ENCODE measurements at regions not wholly inside any gene's neighbourhood (a gene's known extent, or its start where the extent isn't known, plus 50 kb on each side); places are given as distances from the start of the nearest gene placed in this dataset.

DNA sequence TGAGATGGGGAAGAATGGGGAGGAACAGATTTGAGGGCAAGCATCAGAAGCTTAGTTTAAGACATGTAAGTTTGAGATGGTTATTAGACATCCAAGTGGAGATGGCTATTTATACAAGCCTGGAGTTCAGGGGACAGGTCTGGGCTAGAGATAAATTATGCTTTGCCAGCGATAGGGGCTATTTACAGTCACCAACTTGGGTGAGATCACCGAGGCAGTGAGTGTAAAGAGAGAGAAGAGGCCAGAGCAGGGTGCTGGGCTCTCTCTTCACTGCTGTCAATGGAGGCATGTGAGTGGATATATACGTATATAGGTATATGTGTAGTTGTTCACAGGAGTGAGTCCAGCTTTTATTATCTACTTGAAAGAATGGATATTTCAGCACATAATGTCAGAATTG is 81.0 kb downstream of the QPCT start:
- Histone ChIP-seq H3K27ac (no peak overlapping the region), H3K4me3 (no peak overlapping the region)
- no peak for DNase-seq (ENCODE audit: low spot score)
- TF ChIP-seq, protein P1, sequence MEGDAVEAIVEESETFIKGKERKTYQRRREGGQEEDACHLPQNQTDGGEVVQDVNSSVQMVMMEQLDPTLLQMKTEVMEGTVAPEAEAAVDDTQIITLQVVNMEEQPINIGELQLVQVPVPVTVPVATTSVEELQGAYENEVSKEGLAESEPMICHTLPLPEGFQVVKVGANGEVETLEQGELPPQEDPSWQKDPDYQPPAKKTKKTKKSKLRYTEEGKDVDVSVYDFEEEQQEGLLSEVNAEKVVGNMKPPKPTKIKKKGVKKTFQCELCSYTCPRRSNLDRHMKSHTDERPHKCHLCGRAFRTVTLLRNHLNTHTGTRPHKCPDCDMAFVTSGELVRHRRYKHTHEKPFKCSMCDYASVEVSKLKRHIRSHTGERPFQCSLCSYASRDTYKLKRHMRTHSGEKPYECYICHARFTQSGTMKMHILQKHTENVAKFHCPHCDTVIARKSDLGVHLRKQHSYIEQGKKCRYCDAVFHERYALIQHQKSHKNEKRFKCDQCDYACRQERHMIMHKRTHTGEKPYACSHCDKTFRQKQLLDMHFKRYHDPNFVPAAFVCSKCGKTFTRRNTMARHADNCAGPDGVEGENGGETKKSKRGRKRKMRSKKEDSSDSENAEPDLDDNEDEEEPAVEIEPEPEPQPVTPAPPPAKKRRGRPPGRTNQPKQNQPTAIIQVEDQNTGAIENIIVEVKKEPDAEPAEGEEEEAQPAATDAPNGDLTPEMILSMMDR (IDR thresholded peaks at IDR 0.05): no peak

DNA sequence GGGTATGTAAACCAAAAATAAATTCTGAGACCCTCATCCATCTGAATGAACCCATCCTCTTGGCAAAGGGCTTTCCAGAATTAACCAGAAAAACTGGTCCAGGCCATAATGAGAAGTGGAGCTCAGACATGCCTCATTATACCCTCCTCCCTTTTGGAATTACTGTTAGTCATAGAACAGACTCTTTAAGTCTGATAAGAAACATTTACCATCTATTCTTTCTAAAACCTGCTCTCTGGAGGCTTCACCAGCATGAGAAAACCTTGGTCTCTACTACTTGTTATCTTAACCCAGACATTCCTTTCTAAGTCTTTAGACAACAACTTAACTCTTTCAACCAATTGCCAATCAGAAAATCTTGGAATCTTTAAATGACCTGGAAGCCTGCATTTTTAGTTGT is 82.8 kb downstream of the QPCT start:
- H3K4me3 ChIP-seq: no peak overlapping the region
- TF ChIP-seq, protein P1 (IDR thresholded peaks at IDR 0.05): no peak

DNA sequence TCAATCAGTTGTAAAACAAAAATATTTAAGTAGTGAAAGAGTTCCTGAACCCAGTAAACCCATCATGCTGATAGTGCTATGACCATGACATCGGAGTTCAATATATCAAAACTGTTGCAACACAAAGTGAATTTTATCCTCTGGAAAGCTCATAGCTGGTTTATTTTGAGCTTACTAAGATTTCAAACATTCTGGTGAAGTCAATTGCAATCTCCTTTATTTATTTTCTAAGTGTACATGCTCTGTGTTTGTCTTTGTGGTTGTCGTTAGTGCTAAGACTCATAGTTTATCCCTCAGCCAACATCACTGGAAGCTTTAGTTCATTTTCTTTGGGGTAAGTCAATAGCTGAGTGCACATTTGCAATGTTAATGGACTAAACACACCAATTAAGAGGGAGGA is 91.9 kb downstream of the QPCT start:
- TF ChIP-seq, protein P1 (IDR thresholded peaks at IDR 0.05): no peak

More for the DNA sequence above, 82.8 kb downstream of the QPCT start:
- H3K27ac ChIP-seq: no peak overlapping the region
- DNase-seq (ENCODE audit: low spot score): no peak

DNA sequence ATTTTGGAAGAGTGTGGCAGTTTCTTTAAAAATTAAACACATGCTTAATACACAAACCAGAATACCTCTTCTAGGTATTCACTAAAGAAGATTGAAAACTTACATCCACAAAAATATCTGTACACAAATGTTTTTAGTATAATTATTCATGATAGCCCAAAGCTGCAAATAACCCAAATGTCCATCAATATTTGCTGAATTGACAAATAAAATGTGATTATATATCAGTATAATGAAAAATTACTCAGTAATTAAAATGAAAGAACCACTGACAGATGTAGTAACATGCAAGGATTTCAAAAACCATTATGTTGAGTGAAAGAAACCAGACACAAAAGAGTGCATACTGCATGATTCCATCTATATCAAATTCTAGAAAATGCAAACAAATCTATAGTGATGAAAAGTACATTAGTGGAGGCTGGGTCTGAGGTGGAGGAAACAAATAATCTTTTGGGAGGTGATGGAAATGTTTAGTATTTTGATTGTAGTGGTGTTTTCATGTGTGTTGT is 94.8 kb downstream of the QPCT start:
- TF ChIP-seq, protein P1 (IDR thresholded peaks at IDR 0.05): no peak
- no peak for DNase-seq (ENCODE audit: low spot score)
- H3K27ac ChIP-seq: no peak overlapping the region
- no peak overlapping the region for H3K4me3 ChIP-seq

More for the DNA sequence above, 91.9 kb downstream of the QPCT start:
- Histone ChIP-seq H3K27ac (no peak overlapping the region), H3K4me3 (no peak overlapping the region)
- no peak for DNase-seq (ENCODE audit: low spot score)

DNA sequence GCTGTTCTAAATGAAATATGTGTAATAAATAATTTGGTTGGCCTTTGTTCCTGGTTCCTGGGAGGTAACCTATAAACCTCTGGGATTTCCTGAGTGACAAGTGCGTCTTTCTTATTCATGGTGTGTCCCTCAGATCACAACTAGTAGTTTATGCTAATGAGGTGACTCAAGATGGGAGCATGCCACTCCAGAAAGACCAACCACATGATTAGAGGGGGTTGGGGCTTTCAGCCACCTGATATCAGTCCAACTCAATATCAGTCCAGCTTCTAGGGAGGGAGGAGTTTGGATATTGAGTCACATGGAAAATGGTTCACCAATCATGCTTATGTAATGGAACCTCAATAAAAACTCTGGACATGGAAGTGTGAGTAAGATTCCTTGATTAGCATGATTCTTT is 96.6 kb downstream of the QPCT start:
- TF ChIP-seq, protein P1 (IDR thresholded peaks at IDR 0.05): no peak
- DNase-seq (ENCODE audit: low spot score): no peak
- Histone ChIP-seq H3K27ac (no peak overlapping the region), H3K4me3 (no peak overlapping the region)

DNA sequence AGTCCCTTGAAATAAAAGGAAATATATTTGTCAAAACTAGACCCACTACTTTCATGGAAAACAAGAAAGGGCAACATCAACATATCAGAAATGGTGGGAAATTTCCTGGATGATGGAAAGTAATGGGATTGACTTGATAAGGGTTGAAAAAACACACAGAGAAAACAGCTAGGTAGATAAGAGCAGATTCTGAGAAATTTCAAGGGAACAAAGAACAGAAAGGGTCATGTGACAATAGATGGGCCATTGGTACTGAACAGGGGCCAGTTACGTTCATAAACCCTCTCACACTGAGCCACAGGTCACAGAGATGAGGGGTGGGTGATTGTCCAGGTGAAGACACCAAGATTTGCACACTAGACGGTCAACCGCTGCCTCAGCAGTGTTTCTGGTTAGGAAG is 98.7 kb downstream of the QPCT start:
- TF ChIP-seq, protein P1 (IDR thresholded peaks at IDR 0.05): no peak
- H3K27ac ChIP-seq: no peak overlapping the region
- no peak for DNase-seq (ENCODE audit: low spot score)
- no peak overlapping the region for H3K4me3 ChIP-seq

DNA sequence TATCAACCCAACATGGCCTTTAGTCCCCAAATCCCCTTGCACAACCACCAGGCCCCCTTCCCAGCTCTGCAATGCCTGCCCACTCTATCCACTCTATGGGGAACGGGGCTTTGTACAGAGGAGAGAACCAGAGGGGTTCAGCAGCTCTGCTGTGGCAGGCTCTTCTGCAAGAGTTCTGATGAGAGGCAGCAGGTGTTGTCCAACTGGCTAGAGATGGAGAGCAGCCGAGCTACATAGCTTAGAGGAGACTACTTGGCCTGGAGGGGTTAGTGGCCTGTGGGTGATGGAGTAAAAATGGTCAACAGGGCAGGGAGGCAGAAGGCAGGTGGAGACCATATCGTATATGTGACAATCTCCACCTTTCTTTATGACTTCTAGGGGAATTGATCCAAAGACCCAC is 103.0 kb downstream of the QPCT start:
- TF ChIP-seq, protein P1 (IDR thresholded peaks at IDR 0.05): no peak
- H3K27ac ChIP-seq: no peak overlapping the region
- DNase-seq (ENCODE audit: low spot score): no peak
- no peak overlapping the region for H3K4me3 ChIP-seq
